Sigmoid colon (tissue), 4 donors: ENCODE measurements at regions not wholly inside any gene's neighbourhood (a gene's known extent, or its start where the extent isn't known, plus 50 kb on each side); places are given as distances from the start of the nearest gene placed in this dataset.

Source experiments
- CTCF ChIP-seq, 4 experiments: fragments of 450-650 bp in 3 of 4; fragments of 200-600 bp in 1 of 4; IDR thresholded peaks; one replicate each; pipeline ENCODE4 v1.5.1; 2016 to 2019; ENCODE audit warnings: antibody characterized with exemption in 4 of 4, mild to moderate bottlenecking in 3 of 4, moderate library complexity in 2 of 4
- EP300 ChIP-seq, 4 donors: sonication (generic); formaldehyde crosslinking; IDR thresholded peaks; one replicate each; pipeline ENCODE4 v1.6.1; 2017; ENCODE audit warnings: antibody characterized with exemption in 4 of 4
- POLR2A ChIP-seq, 2 donors: fragments of 450-650 bp; IDR thresholded peaks; one replicate each; pipeline ENCODE4 v1.6.1; 2016; ENCODE audit warnings: antibody characterized with exemption in 2 of 2, mild to moderate bottlenecking in 2 of 2, moderate library complexity in 2 of 2
- POLR2AphosphoS5 ChIP-seq, 4 donors: sonication (generic); formaldehyde crosslinking; IDR thresholded peaks; one replicate each; pipeline ENCODE4 v1.6.1; 2017; ENCODE audit warnings: antibody characterized with exemption in 4 of 4

DNA sequence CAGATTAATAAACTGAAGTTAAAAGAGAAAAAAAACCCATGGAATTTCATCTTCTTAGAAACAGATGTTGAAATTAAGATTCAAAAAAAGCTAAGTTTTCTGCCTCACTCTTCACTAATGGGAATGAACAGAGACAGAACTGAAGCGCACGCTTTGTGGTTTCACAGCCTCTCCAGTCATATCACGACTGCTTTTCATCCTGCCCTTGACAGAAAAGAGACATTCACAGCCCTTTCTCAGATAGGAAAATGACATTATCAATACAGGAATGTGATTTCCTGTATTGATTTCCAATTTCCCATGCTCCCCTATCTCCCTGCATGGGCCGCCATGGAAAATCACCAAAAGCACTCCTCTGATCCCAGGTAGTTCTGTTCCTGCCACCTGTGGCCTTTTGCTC is 108.2 kb downstream of the PFKFB3 start:
- TF ChIP-seq CTCF (IDR thresholded peaks at IDR 0.05) (no peak), POLR2AphosphoS5 (IDR thresholded peaks at IDR 0.05) (no peak), EP300 (IDR thresholded peaks at IDR 0.05) (no peak), POLR2A (IDR thresholded peaks at IDR 0.05) (no peak)
